ENCODE measurements at regions not wholly inside any gene's neighbourhood (a gene's known extent, or its start where the extent isn't known, plus 50 kb on each side); places are given as distances from the start of the nearest gene placed in this dataset.

DNA sequence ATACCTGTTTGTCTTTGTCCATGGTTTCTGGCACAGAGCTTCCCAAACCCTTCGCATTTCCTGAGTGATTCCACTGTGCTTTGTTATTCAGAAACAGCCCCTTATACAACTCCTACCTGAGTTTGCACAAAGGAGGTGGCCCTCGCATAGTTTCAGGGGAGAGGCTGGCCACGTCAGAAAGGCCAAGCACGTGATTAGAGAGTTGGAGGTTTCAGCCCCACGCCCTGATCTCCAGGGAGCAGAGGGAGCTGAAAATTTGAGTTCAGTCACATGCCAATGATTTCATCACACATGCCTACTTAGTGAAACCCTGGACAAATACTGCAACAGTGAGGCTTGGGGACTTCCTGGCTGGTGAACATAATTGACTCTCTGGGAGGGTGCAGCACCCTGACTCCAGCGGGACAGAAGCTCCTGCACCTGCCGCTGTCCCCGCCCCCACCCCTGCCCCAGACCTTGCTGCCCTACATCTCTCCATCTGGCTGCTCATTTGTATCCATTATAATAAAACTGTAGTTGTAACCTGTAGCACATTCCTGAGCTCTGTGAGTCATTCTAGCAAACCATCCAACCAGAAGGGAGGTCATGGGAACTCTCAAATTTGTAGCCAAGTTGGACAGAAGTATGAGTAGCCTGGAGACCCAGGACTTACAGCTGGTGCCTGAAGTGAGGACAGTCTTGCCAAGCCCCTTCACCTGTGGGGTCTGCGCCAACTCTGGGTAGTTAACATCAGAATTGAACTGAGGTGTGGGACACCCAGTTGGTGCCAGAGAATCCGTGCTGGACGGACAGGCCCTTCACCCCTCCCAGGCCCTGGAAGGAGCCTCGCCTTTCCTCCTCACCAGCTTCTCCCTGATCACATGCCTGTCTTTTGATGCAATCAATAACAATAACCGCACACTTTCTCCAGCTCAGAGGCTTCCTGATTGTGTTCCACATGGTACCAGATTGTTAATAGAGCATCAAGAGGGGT, 224.3 kb downstream of the ANAPC1 start:
- H3K4me1 ChIP-seq, result peaks cover 0 to 20% (median 0%) of the 10 kb centered on the region in 4 donors
- TF ChIP-seq POLR2A (IDR thresholded peaks at IDR 0.05), result no peak
- TF ChIP-seq, protein P1, sequence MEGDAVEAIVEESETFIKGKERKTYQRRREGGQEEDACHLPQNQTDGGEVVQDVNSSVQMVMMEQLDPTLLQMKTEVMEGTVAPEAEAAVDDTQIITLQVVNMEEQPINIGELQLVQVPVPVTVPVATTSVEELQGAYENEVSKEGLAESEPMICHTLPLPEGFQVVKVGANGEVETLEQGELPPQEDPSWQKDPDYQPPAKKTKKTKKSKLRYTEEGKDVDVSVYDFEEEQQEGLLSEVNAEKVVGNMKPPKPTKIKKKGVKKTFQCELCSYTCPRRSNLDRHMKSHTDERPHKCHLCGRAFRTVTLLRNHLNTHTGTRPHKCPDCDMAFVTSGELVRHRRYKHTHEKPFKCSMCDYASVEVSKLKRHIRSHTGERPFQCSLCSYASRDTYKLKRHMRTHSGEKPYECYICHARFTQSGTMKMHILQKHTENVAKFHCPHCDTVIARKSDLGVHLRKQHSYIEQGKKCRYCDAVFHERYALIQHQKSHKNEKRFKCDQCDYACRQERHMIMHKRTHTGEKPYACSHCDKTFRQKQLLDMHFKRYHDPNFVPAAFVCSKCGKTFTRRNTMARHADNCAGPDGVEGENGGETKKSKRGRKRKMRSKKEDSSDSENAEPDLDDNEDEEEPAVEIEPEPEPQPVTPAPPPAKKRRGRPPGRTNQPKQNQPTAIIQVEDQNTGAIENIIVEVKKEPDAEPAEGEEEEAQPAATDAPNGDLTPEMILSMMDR (IDR thresholded peaks at IDR 0.05), result no peak
- no peak overlapping the region for H3K4me3 ChIP-seq
- H3K9me3 ChIP-seq, result no peaks in the 10 kb centered on the region
- peak overlapping the region in 1 of 4 donors; percentile 35 for H3K27ac ChIP-seq
- H3K36me3 ChIP-seq, result no peaks in the 10 kb centered on the region
- H3K27me3 ChIP-seq, result no peaks in the 10 kb centered on the region
- DNase-seq, result peak in 1 of 3 donors; percentile 75

DNA sequence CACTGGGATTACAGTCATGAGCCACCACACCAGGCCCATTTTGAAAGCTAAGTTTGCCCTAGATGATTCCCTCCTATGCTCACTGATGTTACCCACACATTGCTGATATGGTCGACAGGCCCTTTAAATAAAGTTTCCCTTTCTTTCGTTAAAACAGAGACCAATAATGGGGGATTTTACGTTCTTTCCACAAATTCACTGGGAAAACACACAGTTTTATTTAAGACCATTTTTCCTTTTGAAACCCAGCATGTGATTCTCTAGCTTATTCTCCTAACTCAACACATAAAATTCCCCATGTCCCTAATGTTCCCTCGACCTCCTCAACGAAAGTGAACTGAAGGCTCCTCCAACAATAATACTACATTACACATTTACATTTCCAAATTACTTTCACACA, 223.2 kb downstream of the ANAPC1 start:
- H3K9me3 ChIP-seq, result no peaks in the 10 kb centered on the region
- peaks cover 0 to 20% (median 0%) of the 10 kb centered on the region in 4 donors for H3K4me1 ChIP-seq
- no peaks in the 10 kb centered on the region for H3K36me3 ChIP-seq
- no peak overlapping the region for H3K27ac ChIP-seq
- H3K27me3 ChIP-seq, result no peaks in the 10 kb centered on the region
- TF ChIP-seq POLR2A (IDR thresholded peaks at IDR 0.05), result no peak
- TF ChIP-seq, protein P1 (IDR thresholded peaks at IDR 0.05), result no peak
- DNase-seq, result no peak
- H3K4me3 ChIP-seq, result no peak overlapping the region

DNA sequence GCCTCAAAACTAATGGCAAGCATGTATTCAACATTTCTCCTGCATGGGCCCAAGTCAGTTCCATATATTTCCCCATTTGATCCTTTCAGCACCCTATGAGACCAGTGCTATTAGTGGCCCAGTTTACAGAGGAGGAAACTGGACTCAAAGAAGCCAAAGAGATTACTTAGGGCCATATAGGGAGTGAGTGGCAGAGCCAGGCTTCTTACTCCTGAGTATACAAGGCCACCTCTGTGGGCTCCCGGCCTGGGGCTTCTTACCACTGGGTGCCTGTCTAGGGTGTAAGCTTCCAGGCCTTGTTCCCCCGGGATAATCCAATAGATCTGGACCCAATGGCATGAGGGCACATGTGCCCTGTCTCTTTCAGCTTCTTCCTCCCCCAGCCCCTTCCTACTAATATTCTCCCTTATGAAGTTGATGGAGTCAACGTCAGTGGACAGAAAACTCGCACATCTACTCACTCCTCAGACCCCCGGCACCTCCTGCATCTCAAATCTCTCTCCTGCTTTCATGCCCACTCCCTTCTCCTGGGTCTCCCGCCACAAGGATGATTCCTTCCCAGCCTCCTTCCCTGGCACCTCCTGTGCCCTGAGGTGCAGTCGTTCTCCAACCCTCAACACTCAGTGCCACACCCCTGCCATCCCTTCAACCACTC, 222.6 kb downstream of the ANAPC1 start:
- no peaks in the 10 kb centered on the region for H3K9me3 ChIP-seq
- no peaks in the 10 kb centered on the region for H3K27me3 ChIP-seq
- H3K4me3 ChIP-seq, result no peak overlapping the region
- H3K27ac ChIP-seq, result no peak overlapping the region
- no peak for DNase-seq
- H3K36me3 ChIP-seq, result no peaks in the 10 kb centered on the region
- peaks cover 0 to 20% (median 0%) of the 10 kb centered on the region in 4 donors for H3K4me1 ChIP-seq
- TF ChIP-seq, protein P1 (IDR thresholded peaks at IDR 0.05), result no peak
- no peak for TF ChIP-seq POLR2A (IDR thresholded peaks at IDR 0.05)

DNA sequence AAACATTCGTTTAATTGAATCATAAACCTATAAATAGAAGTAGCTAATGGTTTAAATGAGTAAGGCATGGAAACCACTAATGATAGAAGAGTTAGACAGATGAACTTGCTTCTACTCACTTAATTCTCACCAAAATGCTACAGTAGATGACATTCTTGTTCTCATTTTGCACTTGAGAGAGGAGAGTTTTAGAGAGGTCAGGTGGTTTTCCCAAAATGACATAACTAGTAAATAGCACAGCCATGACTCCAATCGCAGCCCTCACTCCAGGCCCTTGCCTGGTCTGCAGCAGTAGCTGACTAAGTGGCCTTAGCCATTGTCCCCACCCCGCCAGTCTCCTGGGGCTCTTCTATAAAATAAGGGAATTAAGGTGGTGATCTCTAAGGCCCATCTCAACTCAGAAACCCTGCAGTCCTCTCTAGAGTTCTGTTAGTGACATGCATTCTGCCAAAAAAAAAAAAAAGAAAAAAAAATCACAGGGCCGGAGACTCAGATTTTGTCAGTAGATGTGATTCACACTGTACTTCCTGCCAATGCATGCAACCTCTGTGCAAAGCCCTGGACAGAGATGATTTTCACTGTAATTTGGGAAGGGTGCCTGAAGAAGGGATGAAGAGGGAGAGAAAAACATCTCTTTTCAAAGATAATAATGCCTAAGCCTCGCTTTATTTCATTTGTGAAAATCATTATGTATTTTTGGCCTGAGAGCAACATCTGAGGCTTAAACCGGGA, 221.8 kb downstream of the ANAPC1 start:
- Histone ChIP-seq H3K4me1 (peaks cover 0 to 20% (median 0%) of the 10 kb centered on the region in 4 donors), H3K9me3 (no peaks in the 10 kb centered on the region), H3K4me3 (no peak overlapping the region), H3K27ac (no peak overlapping the region), H3K36me3 (no peaks in the 10 kb centered on the region), H3K27me3 (no peaks in the 10 kb centered on the region)
- TF ChIP-seq POLR2A (IDR thresholded peaks at IDR 0.05), result no peak
- TF ChIP-seq, protein P1 (IDR thresholded peaks at IDR 0.05), result no peak
- DNase-seq, result no peak

DNA sequence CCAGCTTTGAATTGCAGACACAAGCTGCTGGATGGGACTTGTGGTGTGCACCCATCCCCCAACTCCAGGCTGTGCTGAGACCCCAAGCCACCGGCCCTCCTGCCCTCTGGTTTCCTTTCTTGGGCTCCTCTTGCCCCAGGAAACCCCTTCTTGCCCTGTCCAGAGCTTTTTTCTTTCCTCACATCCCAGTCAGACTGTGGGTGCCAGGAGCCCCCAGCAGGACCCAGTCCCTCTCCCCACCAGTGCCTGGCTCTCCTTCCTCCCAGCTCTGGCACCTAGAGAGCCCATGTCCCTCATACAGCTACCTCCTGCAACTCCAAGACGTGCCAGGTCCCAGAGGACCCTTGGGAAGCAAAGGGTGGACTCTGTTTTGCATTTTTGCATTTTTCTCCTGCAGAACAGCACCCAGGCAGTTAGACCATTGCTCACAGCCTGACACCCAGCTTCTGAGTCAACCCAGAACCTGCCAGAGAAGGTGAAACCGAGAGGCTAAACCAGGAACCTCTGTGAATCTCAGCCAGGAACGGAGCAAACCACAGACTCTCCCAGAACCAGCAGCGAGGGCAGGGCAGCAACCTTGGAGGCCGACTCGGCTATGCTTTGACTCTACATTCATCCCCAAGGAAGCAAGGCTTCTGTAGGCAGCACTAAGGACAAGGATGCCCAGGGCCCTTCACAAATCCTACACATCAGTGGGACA, 221.1 kb downstream of the ANAPC1 start:
- Histone ChIP-seq H3K9me3 (no peaks in the 10 kb centered on the region), H3K4me3 (no peak overlapping the region), H3K27me3 (no peaks in the 10 kb centered on the region), H3K4me1 (peaks cover 0 to 20% (median 0%) of the 10 kb centered on the region in 4 donors), H3K27ac (no peak overlapping the region), H3K36me3 (no peaks in the 10 kb centered on the region)
- DNase-seq, result no peak
- TF ChIP-seq, protein P1 (IDR thresholded peaks at IDR 0.05), result no peak

Data from Peyer's patch (tissue), 4 donors.